Muscle of arm (tissue), 1 donor: ENCODE measurements at regions not wholly inside any gene's neighbourhood (a gene's known extent, or its start where the extent isn't known, plus 50 kb on each side); places are given as distances from the start of the nearest gene placed in this dataset.

ENCODE experiments used
- DNase-seq: peaks from one replicate; pipeline ENCODE4 v3.0.0-alpha.2; 2013

GRCh38 chr5:96340357-96340756, 92.7 kb downstream of the PCSK1 start:
- no peak for DNase-seq

GRCh38 chr5:96339862-96340261, 93.2 kb downstream of the PCSK1 start:
- DNase-seq: no peak

GRCh38 chr5:96338624-96339415, 94.2 kb downstream of the PCSK1 start:
- DNase-seq: no peak

GRCh38 chr5:96338091-96338490, 95.0 kb downstream of the PCSK1 start:
- no peak for DNase-seq

GRCh38 chr5:96337048-96337781, 95.8 kb downstream of the PCSK1 start:
- no peak for DNase-seq

- peak; percentile 86 for DNase-seq
Measured at GRCh38 chr5:96336351-96336985, 96.6 kb downstream of the PCSK1 start.

- no peak for DNase-seq
Measured at GRCh38 chr5:96335873-96336272, 97.2 kb downstream of the PCSK1 start.

GRCh38 chr5:96333391-96333790, 99.7 kb downstream of the PCSK1 start:
- DNase-seq: no peak

- no peak for DNase-seq
Measured at GRCh38 chr5:96332535-96333366, 100.3 kb downstream of the PCSK1 start.

GRCh38 chr5:96331681-96332361, 101.2 kb downstream of the PCSK1 start:
- DNase-seq: no peak

GRCh38 chr5:96331210-96331609, 101.8 kb downstream of the PCSK1 start:
- DNase-seq: no peak

- no peak for DNase-seq
Measured at GRCh38 chr5:96330530-96331140, 102.4 kb downstream of the PCSK1 start.

GRCh38 chr5:96329886-96330529, 103.0 kb downstream of the PCSK1 start:
- no peak for DNase-seq

GRCh38 chr5:96329289-96329688, 103.8 kb downstream of the PCSK1 start:
- DNase-seq: no peak

- no peak for DNase-seq
Measured at GRCh38 chr5:96327722-96328121, 105.3 kb downstream of the PCSK1 start.

- DNase-seq: no peak
Measured at GRCh38 chr5:96326902-96327301, 106.1 kb downstream of the PCSK1 start.

- no peak for DNase-seq
Measured at GRCh38 chr5:96324708-96325107, 108.3 kb downstream of the PCSK1 start.

GRCh38 chr5:96322865-96323264, 110.2 kb downstream of the PCSK1 start:
- DNase-seq: no peak

GRCh38 chr5:96322217-96322616, 110.8 kb downstream of the PCSK1 start:
- no peak for DNase-seq

- DNase-seq: no peak
Measured at GRCh38 chr5:96321345-96321744, 111.7 kb downstream of the PCSK1 start.
